Liver (tissue), 8 donors: ENCODE measurements at regions not wholly inside any gene's neighbourhood (a gene's known extent, or its start where the extent isn't known, plus 50 kb on each side); places are given as distances from the start of the nearest gene placed in this dataset.

Experiments
- DNase-seq: peaks from one replicate; pipeline ENCODE4 v3.0.0-alpha.2; 2017; ENCODE audit warnings: low spot score
- H3K27ac ChIP-seq, 2 donors: one replicate each; pipeline ENCODE4 v1.7.0; 2013; ENCODE audit warnings: inconsistent platforms in 2 of 2, low read length in 2 of 2, control low read depth in 1 of 2, low read depth in 1 of 2, mild to moderate bottlenecking in 1 of 2
- H3K27me3 ChIP-seq, 4 donors: one replicate each; pipeline versions ENCODE4 v1.6.1 to v1.7.0; 2013; ENCODE audit warnings: low read length in 3 of 4, inconsistent platforms in 1 of 4, mild to moderate bottlenecking in 1 of 4, moderate library complexity in 1 of 4; ENCODE audit not compliant: control insufficient read depth in 4 of 4, insufficient read depth in 4 of 4
- H3K36me3 ChIP-seq, 4 donors: one replicate each; pipeline versions ENCODE4 v1.6.1 to v1.7.0; 2013; ENCODE audit warnings: low read length in 3 of 4, mild to moderate bottlenecking in 3 of 4, low read depth in 1 of 4, moderate library complexity in 1 of 4; ENCODE audit not compliant: control insufficient read depth in 4 of 4, insufficient read depth in 3 of 4
- H3K4me1 ChIP-seq, 4 donors: one replicate each; pipeline versions ENCODE4 v1.6.1 to v1.7.0; 2013; ENCODE audit warnings: low read length in 3 of 4, mild to moderate bottlenecking in 3 of 4, moderate library complexity in 1 of 4; ENCODE audit not compliant: control insufficient read depth in 4 of 4, insufficient read depth in 4 of 4
- H3K4me3 ChIP-seq, 3 donors: one replicate each; pipeline versions ENCODE4 v1.6.1 to v1.7.0; 2013; ENCODE audit warnings: low read length in 3 of 3, control low read depth in 1 of 3, low read depth in 1 of 3, mild to moderate bottlenecking in 1 of 3
- H3K9ac ChIP-seq, 2 donors: one replicate each; pipeline ENCODE4 v1.7.0; 2013; ENCODE audit warnings: low read length in 2 of 2, mild to moderate bottlenecking in 2 of 2, moderate library complexity in 2 of 2, control low read depth in 1 of 2, low read depth in 1 of 2
- H3K9me3 ChIP-seq, 4 donors: one replicate each; pipeline versions ENCODE4 v1.6.1 to v1.7.0; 2013; ENCODE audit warnings: low read length in 3 of 4; ENCODE audit not compliant: control insufficient read depth in 4 of 4
- CTCF ChIP-seq: fragments of 150-350 bp; IDR thresholded peaks from 2 replicates; pipeline ENCODE4 v1.5.1; 2017; ENCODE audit warnings: improper control_type of control experiment, low read depth, low read length; ENCODE audit not compliant: missing input control
- EGR1 ChIP-seq, 2 donors: IDR thresholded peaks; 2 replicates each; pipeline ENCODE4 v1.6.1; 2016 to 2018; ENCODE audit warnings: antibody characterized with exemption in 2 of 2, low read depth in 2 of 2
- FOXA1 ChIP-seq: IDR thresholded peaks from 2 replicates; pipeline ENCODE4 v1.6.1; 2016; ENCODE audit warnings: antibody characterized with exemption
- FOXA2 ChIP-seq: IDR thresholded peaks from 2 replicates; pipeline ENCODE4 v1.6.1; 2016; ENCODE audit warnings: antibody characterized with exemption
- GABPA ChIP-seq, 2 donors: IDR thresholded peaks in 1 of 2; conservative IDR thresholded peaks in 1 of 2; 2 replicates each; pipeline ENCODE4 v1.6.1; 2016; ENCODE audit warnings: antibody characterized with exemption in 2 of 2, mild to moderate bottlenecking in 1 of 2, moderate library complexity in 1 of 2
- HNF4A ChIP-seq, 2 donors: conservative IDR thresholded peaks; 2 replicates each; pipeline ENCODE4 v1.6.1; 2016; ENCODE audit warnings: antibody characterized with exemption in 2 of 2, mild to moderate bottlenecking in 2 of 2
- HNF4G ChIP-seq: IDR thresholded peaks from 2 replicates; pipeline ENCODE4 v1.6.1; 2016; ENCODE audit warnings: antibody characterized with exemption
- JUND ChIP-seq, 2 donors: IDR thresholded peaks; 2 replicates each; pipeline ENCODE4 v1.6.1; 2016; ENCODE audit warnings: antibody characterized with exemption in 2 of 2
- NR2F2 ChIP-seq: IDR thresholded peaks from 2 replicates; pipeline ENCODE4 v1.6.1; 2016; ENCODE audit warnings: antibody characterized with exemption
- RAD21 ChIP-seq, 2 donors: IDR thresholded peaks; 2 replicates each; pipeline ENCODE4 v1.6.1; 2016; ENCODE audit warnings: antibody characterized with exemption in 2 of 2, mild to moderate bottlenecking in 2 of 2
- REST ChIP-seq: IDR thresholded peaks from 2 replicates; pipeline ENCODE4 v1.6.1; 2016; ENCODE audit warnings: antibody characterized with exemption, mild to moderate bottlenecking
- RXRA ChIP-seq, 2 donors: IDR thresholded peaks; 2 replicates each; pipeline ENCODE4 v1.6.1; 2017 to 2018; ENCODE audit warnings: antibody characterized with exemption in 2 of 2, mild to moderate bottlenecking in 1 of 2
- SP1 ChIP-seq: IDR thresholded peaks from 2 replicates; pipeline ENCODE4 v1.6.1; 2018; ENCODE audit warnings: antibody characterized with exemption, mild to moderate bottlenecking
- TAF1 ChIP-seq: conservative IDR thresholded peaks from 2 replicates; pipeline ENCODE4 v1.6.1; 2016; ENCODE audit warnings: antibody characterized with exemption, mild to moderate bottlenecking
- YY1 ChIP-seq: IDR thresholded peaks from 2 replicates; pipeline ENCODE4 v1.6.1; 2016; ENCODE audit warnings: antibody characterized with exemption, mild to moderate bottlenecking
- WGBS: extraction: QIAGEN DNeasy Blood & Tissue Kit; methylation state at CpG from one replicate; pipeline ENCODE4 v1.1.7; 2013; 5-methylcytosine and 5-hydroxymethylcytosine counted together
- TF ChIP-seq, protein P1 (sequence below): IDR thresholded peaks from 2 replicates; pipeline ENCODE4 v1.6.1; 2016; ENCODE audit warnings: antibody characterized with exemption
- TF ChIP-seq, protein P2 (sequence below): IDR thresholded peaks from 2 replicates; pipeline ENCODE4 v1.6.1; 2016; ENCODE audit warnings: antibody characterized with exemption
- donor health status: healthy.
- donor health status: healthy.
- donor health status: healthy.
- donor health status: healthy.
- donor health status: healthy.

GRCh38 chr4:159541143-159541542 is 438.3 kb downstream of the RAPGEF2 start:
- Histone ChIP-seq H3K27me3 (no peaks in the 10 kb centered on the region), H3K9me3 (peaks cover 0 to 3% (median 0%) of the 10 kb centered on the region in 4 donors), H3K4me3 (no peak overlapping the region), H3K36me3 (no peaks in the 10 kb centered on the region), H3K9ac (no peak overlapping the region), H3K4me1 (no peaks in the 10 kb centered on the region), H3K27ac (no peak overlapping the region)
- DNase-seq: no peak
- WGBS: 91% methylated on average over 2 of the region's 2 CpGs
- no peak for TF ChIP-seq RAD21 (IDR thresholded peaks at IDR 0.05)
- TF ChIP-seq FOXA1: no peak
- TF ChIP-seq CTCF: no peak
- TF ChIP-seq REST: no peak
- no peak for TF ChIP-seq HNF4G
- no peak for TF ChIP-seq EGR1 (IDR thresholded peaks at IDR 0.05; ENCODE audit: low read depth in 2 of 2)
- no peak for TF ChIP-seq TAF1
- TF ChIP-seq JUND (IDR thresholded peaks at IDR 0.05): no peak
- no peak for TF ChIP-seq GABPA (IDR thresholded peaks at IDR 0.05 in 1 of 2, conservative IDR thresholded peaks at IDR 0.05 in 1 of 2)
- TF ChIP-seq HNF4A (conservative IDR thresholded peaks at IDR 0.05): no peak

GRCh38 chr4:159542296-159542695 is 439.4 kb downstream of the RAPGEF2 start:
- H3K36me3 ChIP-seq: no peaks in the 10 kb centered on the region
- H3K27ac ChIP-seq: no peak overlapping the region
- no peak overlapping the region for H3K4me3 ChIP-seq
- TF ChIP-seq FOXA1: no peak
- no peak for TF ChIP-seq JUND (IDR thresholded peaks at IDR 0.05)
- TF ChIP-seq TAF1: no peak
- TF ChIP-seq, protein P1, sequence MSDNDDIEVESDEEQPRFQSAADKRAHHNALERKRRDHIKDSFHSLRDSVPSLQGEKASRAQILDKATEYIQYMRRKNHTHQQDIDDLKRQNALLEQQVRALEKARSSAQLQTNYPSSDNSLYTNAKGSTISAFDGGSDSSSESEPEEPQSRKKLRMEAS: no peak
- no peak for TF ChIP-seq HNF4G
- TF ChIP-seq YY1: no peak
- TF ChIP-seq, protein P2, sequence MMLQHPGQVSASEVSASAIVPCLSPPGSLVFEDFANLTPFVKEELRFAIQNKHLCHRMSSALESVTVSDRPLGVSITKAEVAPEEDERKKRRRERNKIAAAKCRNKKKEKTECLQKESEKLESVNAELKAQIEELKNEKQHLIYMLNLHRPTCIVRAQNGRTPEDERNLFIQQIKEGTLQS: no peak
- TF ChIP-seq NR2F2: no peak
- TF ChIP-seq EGR1 (IDR thresholded peaks at IDR 0.05; ENCODE audit: low read depth in 2 of 2): no peak
- TF ChIP-seq REST: no peak
- no peak for TF ChIP-seq RXRA (IDR thresholded peaks at IDR 0.05)
- TF ChIP-seq HNF4A (conservative IDR thresholded peaks at IDR 0.05): no peak
- no peak for TF ChIP-seq SP1
- no peak for TF ChIP-seq CTCF
- TF ChIP-seq GABPA (IDR thresholded peaks at IDR 0.05 in 1 of 2, conservative IDR thresholded peaks at IDR 0.05 in 1 of 2): no peak
- no peak for TF ChIP-seq RAD21 (IDR thresholded peaks at IDR 0.05)
- no peak for TF ChIP-seq FOXA2
- 30% methylated on average over 1 of the region's 1 CpG for WGBS
- no peaks in the 10 kb centered on the region for H3K27me3 ChIP-seq
- no peak overlapping the region for H3K9ac ChIP-seq
- no peak for DNase-seq
- peaks cover 0 to 1% (median 0%) of the 10 kb centered on the region in 4 donors for H3K9me3 ChIP-seq
- H3K4me1 ChIP-seq: no peaks in the 10 kb centered on the region
